ENCODE measurements at regions not wholly inside any gene's neighbourhood (a gene's known extent, or its start where the extent isn't known, plus 50 kb on each side); places are given as distances from the start of the nearest gene placed in this dataset.

GRCh38 chr1:172814428-172814827, 155.5 kb downstream of the FASLG start:
- POLR2A ChIA-PET: no interaction called here
- H3K4me3 ChIP-seq (ENCODE audit: low read depth, low read length): no peak overlapping the region
- no peak for TF ChIP-seq CTCF (IDR thresholded peaks at IDR 0.05; ENCODE audit: low read depth, low read length)
- no peak overlapping the region for H3K27ac ChIP-seq (ENCODE audit: low read depth, low read length)
- H3K27me3 ChIP-seq (ENCODE audit: control insufficient read depth, insufficient read depth, low read length): no peaks in the 10 kb centered on the region
- CTCF ChIA-PET: no interaction called here
- no peak for DNase-seq (ENCODE audit: low read depth, low spot score)
- H3K9me3 ChIP-seq (ENCODE audit: control insufficient read depth, insufficient read depth, low read length): peaks cover 7% of the 10 kb centered on the region

- DNase-seq (ENCODE audit: low read depth, low spot score): no peak
- Histone ChIP-seq H3K9me3 (ENCODE audit: control insufficient read depth, insufficient read depth, low read length) (peaks cover 7% of the 10 kb centered on the region), H3K27me3 (ENCODE audit: control insufficient read depth, insufficient read depth, low read length) (no peaks in the 10 kb centered on the region), H3K27ac (ENCODE audit: low read depth, low read length) (no peak overlapping the region), H3K4me3 (ENCODE audit: low read depth, low read length) (no peak overlapping the region)
- ChIA-PET CTCF (interaction anchor here (1.7 kb wide), 1 partner anchor 73 kb away, joined by 4 read pairs; no protein-coding TSS in a partner anchor), POLR2A (no interaction called here)
- TF ChIP-seq CTCF (IDR thresholded peaks at IDR 0.05; ENCODE audit: low read depth, low read length): no peak
Observed at GRCh38 chr1:172815740-172816139, 156.8 kb downstream of the FASLG start.

- CTCF ChIA-PET: interaction anchor here (1.0 to 2.0 kb wide), 3 partner anchors 74 to 384 kb away, joined by 3 to 11 read pairs (median 4); no protein-coding TSS in a partner anchor
- H3K9me3 ChIP-seq (ENCODE audit: control insufficient read depth, insufficient read depth, low read length): peaks cover 6% of the 10 kb centered on the region
- POLR2A ChIA-PET: no interaction called here
- DNase-seq (ENCODE audit: low read depth, low spot score): no peak
- no peaks in the 10 kb centered on the region for H3K27me3 ChIP-seq (ENCODE audit: control insufficient read depth, insufficient read depth, low read length)
- TF ChIP-seq CTCF (IDR thresholded peaks at IDR 0.05; ENCODE audit: low read depth, low read length): no peak
- H3K4me3 ChIP-seq (ENCODE audit: low read depth, low read length): no peak overlapping the region
- H3K27ac ChIP-seq (ENCODE audit: low read depth, low read length): no peak overlapping the region
Observed at GRCh38 chr1:172818841-172819527, 160.1 kb downstream of the FASLG start.

- Histone ChIP-seq H3K27ac (ENCODE audit: low read depth, low read length) (no peak overlapping the region), H3K27me3 (ENCODE audit: control insufficient read depth, insufficient read depth, low read length) (no peaks in the 10 kb centered on the region), H3K9me3 (ENCODE audit: control insufficient read depth, insufficient read depth, low read length) (no peaks in the 10 kb centered on the region), H3K4me3 (ENCODE audit: low read depth, low read length) (no peak overlapping the region)
- no peak for DNase-seq (ENCODE audit: low read depth, low spot score)
- no peak for TF ChIP-seq CTCF (IDR thresholded peaks at IDR 0.05; ENCODE audit: low read depth, low read length)
- ChIA-PET CTCF (no interaction called here), POLR2A (no interaction called here)
Observed at GRCh38 chr1:172820475-172821158, 161.7 kb downstream of the FASLG start.

- H3K4me3 ChIP-seq (ENCODE audit: low read depth, low read length): no peak overlapping the region
- no peak for TF ChIP-seq CTCF (IDR thresholded peaks at IDR 0.05; ENCODE audit: low read depth, low read length)
- peak overlapping the region; percentile 31 for H3K27ac ChIP-seq (ENCODE audit: low read depth, low read length)
- H3K27me3 ChIP-seq (ENCODE audit: control insufficient read depth, insufficient read depth, low read length): no peaks in the 10 kb centered on the region
- ChIA-PET POLR2A (no interaction called here), CTCF (interaction anchor here (0.7 to 2.2 kb wide), 2 partner anchors 76 to 381 kb away, joined by 3 to 11 read pairs; no protein-coding TSS in a partner anchor)
- DNase-seq (ENCODE audit: low read depth, low spot score): peak; percentile 55
- no peaks in the 10 kb centered on the region for H3K9me3 ChIP-seq (ENCODE audit: control insufficient read depth, insufficient read depth, low read length)
Observed at GRCh38 chr1:172821609-172822274, 162.8 kb downstream of the FASLG start.
